HEK293 (cell line): ENCODE measurements at regions not wholly inside any gene's neighbourhood (a gene's known extent, or its start where the extent isn't known, plus 50 kb on each side); places are given as distances from the start of the nearest gene placed in this dataset.

Experiments
- CTCF ChIA-PET: fragments of 350-600 bp; formaldehyde crosslinking; extraction: SDS; loops from one replicate; lab custom pipeline; 2021; ENCODE audit warnings: antibody characterized with exemption; lab: Yijun Ruan, JAX
- POLR2A ChIA-PET: fragments of 300-600 bp; formaldehyde crosslinking; extraction: SDS; loops from one replicate; lab custom pipeline; 2020; ENCODE audit warnings: antibody characterized with exemption, inconsistent platforms; lab: Yijun Ruan, JAX
- H3K27ac ChIP-seq: fragments of 200-500 bp; sonication (Bioruptor generic); 2 replicates; pipeline ENCODE4 v1.5.1; 2014; ENCODE audit warnings: low read depth, low read length, control low read depth, inconsistent platforms; ENCODE audit errors: extremely low read depth
- H3K36me3 ChIP-seq, 2 experiments: fragments of 200-500 bp in 1 of 2; sonication (Bioruptor generic) in 1 of 2; 1 replicate in 1 of 2; 2 replicates in 1 of 2; pipeline ENCODE4 v1.5.1; 2014 to 2017; ENCODE audit warnings: inconsistent platforms in 2 of 2, low read length in 2 of 2; ENCODE audit not compliant: control insufficient read depth in 2 of 2, insufficient read depth in 1 of 2
- H3K4me1 ChIP-seq: fragments of 200-500 bp; sonication (Bioruptor generic); 2 replicates; pipeline ENCODE4 v1.5.1; 2014; ENCODE audit warnings: mild to moderate bottlenecking, low read length, inconsistent platforms; ENCODE audit not compliant: control insufficient read depth, insufficient read depth
- H3K4me3 ChIP-seq: 2 replicates; pipeline ENCODE4 v1.5.1; 2011; ENCODE audit warnings: low read depth, mild to moderate bottlenecking, control low read depth, low read length, moderate library complexity
- H3K9me3 ChIP-seq: fragments of 200-500 bp; sonication (Bioruptor generic); 2 replicates; pipeline ENCODE4 v1.5.1; 2014; ENCODE audit warnings: low read depth, low read length, inconsistent platforms; ENCODE audit not compliant: control insufficient read depth, insufficient read depth
- ATF2 ChIP-seq: fragments of 450-650 bp; formaldehyde crosslinking; IDR thresholded peaks from 2 replicates; pipeline ENCODE4 v1.5.1; 2016; ENCODE audit warnings: missing biosample characterization, missing genetic modification characterization, low read depth
- CTCF ChIP-seq: fragments of 450-650 bp; formaldehyde crosslinking; IDR thresholded peaks from 2 replicates; pipeline ENCODE4 v1.5.1; 2016; ENCODE audit warnings: missing biosample characterization, missing genetic modification characterization
- GLIS2 ChIP-seq: fragments of 450-650 bp; formaldehyde crosslinking; IDR thresholded peaks from 2 replicates; pipeline ENCODE4 v1.5.1; 2016; ENCODE audit warnings: missing biosample characterization, missing genetic modification characterization
- HOXA7 ChIP-seq: sonication (generic); formaldehyde crosslinking; IDR thresholded peaks from 2 replicates; pipeline ENCODE4 v1.8.1; 2022; ENCODE audit warnings: missing genetic modification reagents, borderline replicate concordance
- RBAK ChIP-seq: fragments of 450-650 bp; formaldehyde crosslinking; IDR thresholded peaks from 2 replicates; pipeline ENCODE4 v1.5.1; 2016; ENCODE audit warnings: missing biosample characterization, missing genetic modification characterization
- YY2 ChIP-seq: fragments of 450-650 bp; formaldehyde crosslinking; IDR thresholded peaks from 2 replicates; pipeline ENCODE4 v1.5.1; 2016; ENCODE audit warnings: missing biosample characterization, missing genetic modification characterization
- ZBTB21 ChIP-seq: fragments of 450-650 bp; formaldehyde crosslinking; IDR thresholded peaks from 2 replicates; pipeline ENCODE4 v1.5.1; 2017; ENCODE audit warnings: missing biosample characterization, missing genetic modification characterization
- ZBTB49 ChIP-seq: fragments of 450-650 bp; formaldehyde crosslinking; IDR thresholded peaks from 2 replicates; pipeline ENCODE4 v1.5.1; 2016; ENCODE audit warnings: missing biosample characterization, missing genetic modification characterization, low read depth
- ZBTB8A ChIP-seq: fragments of 450-650 bp; formaldehyde crosslinking; IDR thresholded peaks from 2 replicates; pipeline ENCODE4 v1.5.1; 2016; ENCODE audit warnings: missing biosample characterization, missing genetic modification characterization
- ZFP69B ChIP-seq: fragments of 450-650 bp; formaldehyde crosslinking; IDR thresholded peaks from 2 replicates; pipeline ENCODE4 v1.5.1; 2016; ENCODE audit warnings: missing biosample characterization, missing genetic modification characterization
- ZIC2 ChIP-seq: fragments of 450-650 bp; formaldehyde crosslinking; IDR thresholded peaks from 2 replicates; pipeline ENCODE4 v1.5.1; 2016; ENCODE audit warnings: missing biosample characterization, missing genetic modification characterization
- ZNF416 ChIP-seq: fragments of 450-650 bp; formaldehyde crosslinking; IDR thresholded peaks from 2 replicates; pipeline ENCODE4 v1.5.1; 2016; ENCODE audit warnings: missing biosample characterization, missing genetic modification characterization
- ZNF510 ChIP-seq: fragments of 450-650 bp; formaldehyde crosslinking; IDR thresholded peaks from 2 replicates; pipeline ENCODE4 v1.5.1; 2018; ENCODE audit warnings: mild to moderate bottlenecking, missing genetic modification characterization, missing biosample characterization; ENCODE audit not compliant: insufficient replicate concordance
- ZNF558 ChIP-seq: fragments of 450-650 bp; formaldehyde crosslinking; IDR thresholded peaks from 2 replicates; pipeline ENCODE4 v1.5.1; 2016; ENCODE audit warnings: missing biosample characterization, missing genetic modification characterization
- ZNF610 ChIP-seq: fragments of 450-650 bp; formaldehyde crosslinking; IDR thresholded peaks from 2 replicates; pipeline ENCODE4 v1.5.1; 2016; ENCODE audit warnings: missing biosample characterization, missing genetic modification characterization, borderline replicate concordance
- ZNF660 ChIP-seq: fragments of 450-650 bp; IDR thresholded peaks from 2 replicates; pipeline ENCODE4 v1.5.1; 2018; ENCODE audit warnings: missing biosample characterization, mild to moderate bottlenecking, missing genetic modification characterization
- ZNF670 ChIP-seq: fragments of 450-650 bp; formaldehyde crosslinking; IDR thresholded peaks from 2 replicates; pipeline ENCODE4 v1.5.1; 2016; ENCODE audit warnings: missing biosample characterization, missing genetic modification characterization, low read depth
- ZNF704 ChIP-seq: fragments of 450-650 bp; formaldehyde crosslinking; IDR thresholded peaks from 2 replicates; pipeline ENCODE4 v1.5.1; 2016; ENCODE audit warnings: missing biosample characterization, missing genetic modification characterization
- ZNF707 ChIP-seq: fragments of 450-650 bp; formaldehyde crosslinking; IDR thresholded peaks from 2 replicates; pipeline ENCODE4 v1.5.1; 2016; ENCODE audit warnings: missing biosample characterization, missing genetic modification characterization
- ZNF791 ChIP-seq: fragments of 450-650 bp; formaldehyde crosslinking; IDR thresholded peaks from 2 replicates; pipeline ENCODE4 v1.5.1; 2016; ENCODE audit warnings: missing biosample characterization, missing genetic modification characterization
- ZSCAN23 ChIP-seq: fragments of 450-650 bp; formaldehyde crosslinking; IDR thresholded peaks from 2 replicates; pipeline ENCODE4 v1.5.1; 2016; ENCODE audit warnings: missing biosample characterization, missing genetic modification characterization
- ZSCAN30 ChIP-seq: fragments of 450-650 bp; IDR thresholded peaks from 2 replicates; pipeline ENCODE4 v1.5.1; 2018; ENCODE audit warnings: missing biosample characterization, mild to moderate bottlenecking, missing genetic modification characterization, moderate library complexity
- TF ChIP-seq, protein P1 (sequence below): fragments of 450-650 bp; formaldehyde crosslinking; IDR thresholded peaks from 2 replicates; pipeline ENCODE4 v1.5.1; 2016; ENCODE audit warnings: missing biosample characterization, missing genetic modification characterization
- TF ChIP-seq, protein P2 (sequence below): IDR thresholded peaks from 2 replicates; pipeline ENCODE4 v1.6.1; 2011; ENCODE audit warnings: mild to moderate bottlenecking, low read depth, low read length, borderline replicate concordance

GRCh38 chr1:177706977-177707376 lies 262.9 kb downstream of the SEC16B start:
- ChIA-PET POLR2A (no interaction called here), CTCF (no interaction called here)
- no peak overlapping the region for H3K4me3 ChIP-seq
- TF ChIP-seq ZBTB8A (tag by site-specific recombination) (no peak), ZNF558 (tag by site-specific recombination) (no peak), RBAK (tag by site-specific recombination) (no peak), ZNF707 (tag by site-specific recombination) (no peak), ZBTB21 (no peak), ZNF660 (no peak), CTCF (tag by site-specific recombination) (no peak), ZNF510 (no peak), ZNF791 (tag by site-specific recombination) (no peak), ZBTB49 (tag by site-specific recombination) (no peak)
- TF ChIP-seq, protein P1, sequence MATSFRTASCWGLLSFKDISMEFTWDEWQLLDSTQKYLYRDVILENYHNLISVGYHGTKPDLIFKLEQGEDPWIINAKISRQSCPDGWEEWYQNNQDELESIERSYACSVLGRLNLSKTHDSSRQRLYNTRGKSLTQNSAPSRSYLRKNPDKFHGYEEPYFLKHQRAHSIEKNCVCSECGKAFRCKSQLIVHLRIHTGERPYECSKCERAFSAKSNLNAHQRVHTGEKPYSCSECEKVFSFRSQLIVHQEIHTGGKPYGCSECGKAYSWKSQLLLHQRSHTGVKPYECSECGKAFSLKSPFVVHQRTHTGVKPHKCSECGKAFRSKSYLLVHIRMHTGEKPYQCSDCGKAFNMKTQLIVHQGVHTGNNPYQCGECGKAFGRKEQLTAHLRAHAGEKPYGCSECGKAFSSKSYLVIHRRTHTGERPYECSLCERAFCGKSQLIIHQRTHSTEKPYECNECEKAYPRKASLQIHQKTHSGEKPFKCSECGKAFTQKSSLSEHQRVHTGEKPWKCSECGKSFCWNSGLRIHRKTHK (tag by site-specific recombination) = no peak
- no peaks in the 10 kb centered on the region for H3K36me3 ChIP-seq
- no peaks in the 10 kb centered on the region for H3K4me1 ChIP-seq
- no peak overlapping the region for H3K27ac ChIP-seq
- H3K9me3 ChIP-seq = no peaks in the 10 kb centered on the region

GRCh38 chr1:177705839-177706238 lies 264.0 kb downstream of the SEC16B start:
- TF ChIP-seq ZIC2 (tag by site-specific recombination) (no peak), ZNF416 (tag by site-specific recombination) (no peak), ZNF670 (no peak), ZNF704 (tag by site-specific recombination) (no peak), GLIS2 (no peak)
- no peak overlapping the region for H3K4me3 ChIP-seq
- H3K36me3 ChIP-seq = no peaks in the 10 kb centered on the region
- no peak overlapping the region for H3K27ac ChIP-seq
- ChIA-PET CTCF (no interaction called here), POLR2A (no interaction called here)
- no peaks in the 10 kb centered on the region for H3K9me3 ChIP-seq
- H3K4me1 ChIP-seq = no peaks in the 10 kb centered on the region

GRCh38 chr1:177703888-177704446 lies 265.9 kb downstream of the SEC16B start:
- no peak overlapping the region for H3K4me3 ChIP-seq
- ChIA-PET POLR2A (no interaction called here), CTCF (interaction anchor here (0.6 to 1.0 kb wide), 2 partner anchors 242 to 405 kb away, joined by 3 to 4 read pairs; no protein-coding TSS in a partner anchor)
- no peaks in the 10 kb centered on the region for H3K4me1 ChIP-seq
- H3K9me3 ChIP-seq = no peaks in the 10 kb centered on the region
- H3K27ac ChIP-seq = no peak overlapping the region
- H3K36me3 ChIP-seq = no peaks in the 10 kb centered on the region
- no peak for TF ChIP-seq YY2 (tag by site-specific recombination)
- no peak for TF ChIP-seq ZSCAN30 (tag by site-specific recombination)
- no peak for TF ChIP-seq ZIC2 (tag by site-specific recombination)
- no peak for TF ChIP-seq ZNF791 (tag by site-specific recombination)
- TF ChIP-seq ZSCAN23 (tag by site-specific recombination) = no peak
- TF ChIP-seq ZNF610 (tag by site-specific recombination) = no peak
- no peak for TF ChIP-seq ZNF558 (tag by site-specific recombination)
- no peak for TF ChIP-seq HOXA7 (CRISPR knock-in tag)
- TF ChIP-seq ZFP69B (tag by site-specific recombination) = no peak
- no peak for TF ChIP-seq ATF2 (tag by site-specific recombination)
- TF ChIP-seq, protein P2, sequence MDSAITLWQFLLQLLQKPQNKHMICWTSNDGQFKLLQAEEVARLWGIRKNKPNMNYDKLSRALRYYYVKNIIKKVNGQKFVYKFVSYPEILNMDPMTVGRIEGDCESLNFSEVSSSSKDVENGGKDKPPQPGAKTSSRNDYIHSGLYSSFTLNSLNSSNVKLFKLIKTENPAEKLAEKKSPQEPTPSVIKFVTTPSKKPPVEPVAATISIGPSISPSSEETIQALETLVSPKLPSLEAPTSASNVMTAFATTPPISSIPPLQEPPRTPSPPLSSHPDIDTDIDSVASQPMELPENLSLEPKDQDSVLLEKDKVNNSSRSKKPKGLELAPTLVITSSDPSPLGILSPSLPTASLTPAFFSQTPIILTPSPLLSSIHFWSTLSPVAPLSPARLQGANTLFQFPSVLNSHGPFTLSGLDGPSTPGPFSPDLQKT = no peak
